A549 (cell line): ENCODE measurements at regions not wholly inside any gene's neighbourhood (a gene's known extent, or its start where the extent isn't known, plus 50 kb on each side); places are given as distances from the start of the nearest gene placed in this dataset.

Experiments used
- CTCF ChIP-seq: fragments of >200 bp; sonication (Bioruptor Twin); formaldehyde crosslinking; IDR thresholded peaks from 3 replicates; pipeline ENCODE4 v1.5.1; 2016
- ESRRA ChIP-seq: fragments of 150-350 bp; IDR thresholded peaks from 2 replicates; pipeline ENCODE4 v1.6.1; 2014; ENCODE audit warnings: mild to moderate bottlenecking, low read length, borderline replicate concordance
- HMGXB4 ChIP-seq: fragments of 250-450 bp; sonication (Bioruptor Pico); IDR thresholded peaks from 2 replicates; pipeline ENCODE4 v1.5.0; 2021; ENCODE audit warnings: mild to moderate bottlenecking, moderate library complexity, borderline replicate concordance
- POLR2A ChIP-seq: IDR thresholded peaks from 2 replicates; pipeline ENCODE4 v1.6.1; 2012; ENCODE audit warnings: mild to moderate bottlenecking, low read length

GRCh38 chr10:78155722-78156121 lies 122.1 kb downstream of the RPS24 start:
- no peak for TF ChIP-seq ESRRA
- no peak for TF ChIP-seq CTCF
- no peak for TF ChIP-seq POLR2A
- TF ChIP-seq HMGXB4 (CRISPR knock-in tag): no peak
